Activated T-helper 9 cell treated with anti-CD3 and anti-CD28 coated beads, Interleukin-2, amount 50 U/mL, for 16 hours (primary cell): ENCODE measurements at regions not wholly inside any gene's neighbourhood (a gene's known extent, or its start where the extent isn't known, plus 50 kb on each side); places are given as distances from the start of the nearest gene placed in this dataset.

Experiments used
- DNase-seq: peaks from one replicate; pipeline ENCODE4 v3.0.0-alpha.2; 2020; ENCODE audit warnings: low read depth

- no peak for DNase-seq
Measured at GRCh38 chr4:155616117-155616516, 50.5 kb upstream of the GUCY1A1 start.

- DNase-seq, result no peak
Measured at GRCh38 chr4:155615081-155615887, 51.4 kb upstream of the GUCY1A1 start.

- no peak for DNase-seq
Measured at GRCh38 chr4:155614111-155614762, 52.4 kb upstream of the GUCY1A1 start.

GRCh38 chr4:155612074-155612473 is 54.6 kb upstream of the GUCY1A1 start:
- DNase-seq, result no peak

GRCh38 chr4:155611501-155611900 is 55.1 kb upstream of the GUCY1A1 start:
- no peak for DNase-seq

- DNase-seq, result no peak
Measured at GRCh38 chr4:155610143-155610542, 56.5 kb upstream of the GUCY1A1 start.

GRCh38 chr4:155609455-155610059 is 57.1 kb upstream of the GUCY1A1 start:
- no peak for DNase-seq

GRCh38 chr4:155608225-155608885 is 58.3 kb upstream of the GUCY1A1 start:
- DNase-seq, result no peak

DNA sequence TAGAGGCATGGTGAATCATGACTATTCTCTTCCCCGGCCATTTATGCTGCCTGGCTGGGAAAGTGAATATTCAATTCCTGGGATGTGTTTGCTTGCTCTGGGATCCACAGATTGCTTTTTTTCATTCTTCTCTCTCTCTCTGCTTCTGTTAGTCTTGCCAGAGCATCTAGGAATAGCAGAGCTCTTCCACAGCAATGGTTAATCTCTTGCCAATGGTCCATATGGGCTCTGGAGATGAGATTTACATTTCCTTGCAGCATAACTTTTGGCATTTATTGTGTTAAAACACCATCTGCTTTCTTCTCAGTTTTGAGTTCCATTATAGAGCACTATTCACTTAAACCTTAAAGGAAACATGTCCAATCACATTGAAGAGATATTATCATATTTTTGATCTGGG is 59.2 kb upstream of the GUCY1A1 start:
- DNase-seq, result no peak

GRCh38 chr4:155604718-155605626 is 61.7 kb upstream of the GUCY1A1 start:
- DNase-seq, result no peak

DNA sequence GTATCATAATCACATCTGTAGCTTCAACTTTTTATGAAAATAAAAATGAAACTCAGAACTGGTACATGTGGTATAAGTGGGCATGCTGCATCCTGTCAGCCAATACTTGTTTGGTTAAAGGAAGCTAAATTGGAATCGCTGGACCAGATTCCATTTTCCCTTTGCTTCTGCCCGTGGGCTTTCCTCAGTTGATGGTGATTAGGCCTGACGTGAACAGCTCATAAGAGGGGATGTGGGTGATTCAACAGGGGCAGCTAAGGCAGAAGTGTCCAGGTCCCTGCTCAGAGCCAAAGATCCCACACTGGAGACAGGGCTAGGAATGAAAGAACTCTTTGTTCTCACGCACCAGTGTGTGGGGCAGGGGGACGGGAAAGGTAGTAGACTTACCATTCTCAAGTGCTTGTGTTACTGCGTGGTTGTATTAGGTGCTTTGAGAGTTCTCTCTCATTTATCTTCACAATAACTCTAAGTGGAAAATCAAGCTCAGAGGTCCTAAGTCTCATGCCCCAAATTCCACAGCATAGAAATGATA is 63.2 kb upstream of the GUCY1A1 start:
- DNase-seq, result no peak

- DNase-seq, result no peak
Measured at GRCh38 chr4:155602351-155603140, 64.1 kb upstream of the GUCY1A1 start.

- no peak for DNase-seq
Measured at GRCh38 chr4:155600244-155600643, 66.4 kb upstream of the GUCY1A1 start.

DNA sequence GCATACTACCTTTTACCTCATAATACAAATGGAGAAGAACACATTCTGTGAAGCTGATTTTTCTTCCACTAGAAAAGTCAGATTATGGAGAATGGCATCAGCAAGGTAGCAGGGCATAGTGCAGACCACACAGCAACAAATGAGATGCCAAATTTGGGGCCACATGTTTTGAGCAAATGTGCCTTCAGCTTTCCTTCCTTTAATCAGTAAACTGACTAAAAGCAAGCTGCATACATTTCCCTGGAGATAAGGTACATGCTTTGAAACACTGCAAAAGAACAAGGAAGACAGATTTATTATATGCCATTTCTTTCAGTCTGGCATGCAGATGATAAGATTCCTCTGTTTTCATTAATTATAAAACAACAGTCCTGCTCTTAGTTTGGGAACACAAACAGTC is 67.1 kb upstream of the GUCY1A1 start:
- no peak for DNase-seq

DNA sequence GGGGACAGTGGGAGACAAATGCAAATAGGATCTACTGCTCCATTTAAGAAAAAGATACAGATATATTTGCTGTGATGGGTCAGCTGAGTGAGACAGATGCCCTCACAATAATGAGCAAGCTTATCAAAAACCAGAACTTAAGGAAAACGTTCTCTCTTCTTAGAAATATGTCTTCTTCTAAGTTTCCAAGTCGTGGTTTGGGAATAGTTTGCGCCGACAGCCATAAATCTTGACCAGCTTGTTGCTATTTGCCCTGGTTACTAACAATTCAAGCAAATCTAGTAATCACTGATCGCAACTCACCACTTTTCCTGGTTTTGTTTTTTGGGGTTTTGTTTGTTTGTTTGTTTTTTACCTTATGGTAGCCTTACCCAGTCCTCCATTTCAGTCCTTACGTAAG is 67.6 kb upstream of the GUCY1A1 start:
- no peak for DNase-seq

GRCh38 chr4:155597933-155598451 is 68.7 kb upstream of the GUCY1A1 start:
- no peak for DNase-seq

DNA sequence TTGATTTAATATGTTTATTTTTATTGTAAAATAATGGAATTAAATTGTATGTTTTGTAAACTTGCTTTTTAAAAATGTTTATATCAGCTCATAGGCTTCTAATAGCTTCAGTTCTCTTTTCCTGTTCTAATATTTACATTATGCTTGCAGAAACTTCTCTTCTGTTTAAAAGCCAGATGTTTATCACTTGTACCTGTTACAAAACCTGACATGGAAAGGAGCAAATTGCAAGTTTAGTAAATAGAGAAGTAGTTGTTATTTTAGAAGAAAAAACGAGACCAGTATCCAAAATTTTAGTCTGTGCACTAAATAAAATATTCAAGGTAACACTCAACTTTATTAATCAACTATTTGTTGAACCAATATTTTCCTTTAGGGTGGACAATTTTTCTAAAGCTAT is 69.4 kb upstream of the GUCY1A1 start:
- DNase-seq, result no peak

DNA sequence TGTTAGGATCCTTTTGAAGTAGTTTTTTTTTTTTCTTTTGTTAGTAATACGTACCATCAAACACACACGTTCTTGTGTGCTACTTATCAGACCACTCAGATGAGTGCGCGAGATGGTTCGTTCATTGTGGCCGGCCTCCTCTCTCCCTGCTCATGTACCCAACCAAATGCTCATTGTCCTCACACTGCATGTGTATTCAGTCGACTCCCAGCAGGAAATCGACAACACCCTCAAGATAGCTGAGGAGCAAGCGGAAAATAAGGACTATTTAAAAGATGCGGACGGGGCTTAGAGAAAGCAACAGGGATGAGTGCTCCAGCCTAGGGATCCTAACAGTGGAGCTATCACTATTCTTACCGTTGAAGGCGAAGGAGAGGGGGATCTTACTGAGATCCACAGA is 72.9 kb upstream of the GUCY1A1 start:
- no peak for DNase-seq

- no peak for DNase-seq
Measured at GRCh38 chr4:155592938-155593297, 73.7 kb upstream of the GUCY1A1 start.

DNA sequence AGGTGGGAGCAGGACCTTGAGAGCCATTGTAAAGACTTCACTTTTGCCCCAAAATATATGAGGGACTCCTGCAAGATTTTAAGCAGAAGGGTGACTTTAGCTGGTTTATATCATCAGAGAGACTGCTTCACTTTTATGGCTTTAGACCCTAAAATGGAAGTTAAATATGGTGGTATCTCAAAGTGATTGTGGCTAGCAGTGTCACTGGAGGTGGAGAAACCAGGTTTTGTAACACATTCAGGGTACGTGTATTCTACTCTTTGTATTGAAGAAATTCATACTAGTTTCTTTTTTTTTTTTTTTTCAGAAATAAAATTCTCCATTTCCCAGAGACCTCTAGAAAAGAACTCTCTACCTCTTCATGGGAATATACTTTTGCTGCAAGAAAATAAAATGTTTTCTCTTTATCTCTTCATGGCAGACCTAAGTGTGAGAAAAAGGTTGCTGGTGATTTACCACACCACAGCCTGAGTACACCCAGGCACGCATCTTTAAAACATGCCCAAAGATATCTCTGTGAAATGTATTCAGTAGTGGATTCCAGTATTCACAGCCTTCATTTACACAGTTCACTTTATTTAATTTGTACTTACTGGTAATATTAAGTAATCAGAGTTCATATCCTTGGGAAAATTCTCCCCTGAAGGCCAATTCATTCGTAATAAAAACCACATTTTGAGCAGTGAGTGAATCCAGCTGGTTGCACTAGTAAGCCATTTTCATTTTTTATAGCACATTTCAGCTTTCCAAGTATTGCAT is 74.3 kb upstream of the GUCY1A1 start:
- DNase-seq, result no peak
